GM18909 (cell line): ENCODE measurements at regions not wholly inside any gene's neighbourhood (a gene's known extent, or its start where the extent isn't known, plus 50 kb on each side); places are given as distances from the start of the nearest gene placed in this dataset.
A peak's percentile ranks its signal among the peaks of the same experiment; 100 is the strongest.

Source experiments
- ATAC-seq: cut with Tn5 transposase; IDR thresholded peaks from one replicate; pipeline ENCODE4 v1.9.1; 2021; ENCODE audit warnings: mild to moderate bottlenecking; ENCODE audit not compliant: unreplicated experiment, poor library complexity

DNA sequence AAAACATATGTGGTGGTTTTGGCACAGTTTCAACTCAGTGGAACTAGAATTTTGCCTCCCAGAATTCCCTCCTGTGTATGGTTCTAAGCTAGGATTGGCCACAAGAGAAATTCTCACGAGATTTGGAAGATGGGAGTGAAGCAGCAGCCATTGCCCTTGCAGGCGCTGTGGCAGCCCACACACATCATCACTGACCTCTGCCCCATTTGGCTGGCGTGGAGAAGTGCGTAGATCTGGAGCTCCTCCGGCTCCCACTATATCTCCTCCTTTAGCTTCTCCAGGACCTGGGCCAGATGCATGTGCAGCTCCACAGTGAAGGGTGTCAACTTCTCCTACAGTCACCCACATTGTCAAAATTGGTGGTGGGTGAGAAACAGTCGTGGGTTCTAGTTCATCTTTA, 199.6 kb downstream of the EFHB start:
- ATAC-seq: no peak

DNA sequence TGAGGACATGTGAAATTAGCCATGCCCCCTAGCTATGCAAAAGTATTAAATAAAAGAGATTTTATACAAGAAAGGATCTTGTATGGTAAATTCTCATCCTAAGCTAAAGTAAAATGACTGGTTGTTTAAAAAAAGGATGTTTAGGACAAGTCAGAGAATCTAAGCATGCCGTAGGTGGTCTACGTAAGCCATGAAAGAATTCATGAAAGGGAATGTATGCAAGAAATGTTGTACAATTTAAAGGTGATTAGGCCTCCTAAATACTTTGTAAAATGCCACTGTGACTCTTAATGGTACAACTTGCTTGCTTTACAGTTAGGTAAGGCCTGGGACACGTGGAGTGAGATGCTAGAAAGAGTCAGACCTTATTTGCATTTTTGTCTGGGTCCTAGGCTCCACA, 209.0 kb downstream of the EFHB start:
- ATAC-seq: no peak

- no peak for ATAC-seq
Measured at GRCh38 chr3:19717736-19718135, 216.3 kb downstream of the EFHB start.

GRCh38 chr3:19711160-19711782, 222.7 kb downstream of the EFHB start:
- ATAC-seq: no peak

DNA sequence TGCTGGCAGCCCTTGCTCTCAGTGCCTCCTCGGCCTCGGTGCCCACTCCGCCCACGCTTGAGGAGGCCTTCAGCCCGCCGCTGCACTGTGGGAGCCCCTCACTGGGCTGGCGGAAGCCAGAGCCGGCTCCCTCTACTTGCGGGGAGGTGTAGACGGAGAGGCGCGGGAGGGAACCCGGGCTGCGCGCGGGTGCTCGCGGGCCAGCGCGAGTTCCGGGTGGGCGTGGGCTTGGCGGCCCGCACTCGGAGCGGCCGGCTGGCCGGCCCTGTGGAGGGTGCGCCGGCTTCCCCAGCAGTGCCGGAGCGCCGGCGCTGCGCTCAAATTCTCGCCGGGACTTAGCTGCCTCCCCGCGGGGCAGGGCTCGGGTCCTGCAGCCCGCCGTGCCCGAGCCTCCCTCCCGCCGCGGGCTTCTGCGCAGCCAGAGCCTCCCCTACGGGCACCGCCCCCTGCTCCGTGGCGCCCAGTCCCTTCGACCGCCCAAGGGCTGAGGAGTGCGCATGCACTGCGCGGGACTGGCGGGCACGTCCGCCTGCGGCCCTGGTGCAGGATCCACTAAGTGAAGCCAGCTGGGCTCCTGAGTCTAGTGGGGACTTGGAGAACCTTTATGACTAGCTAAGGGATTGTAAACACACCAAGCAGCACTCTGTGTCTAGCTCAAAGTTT, 231.5 kb downstream of the EFHB start:
- no peak for ATAC-seq

GRCh38 chr3:19688767-19689166, 245.2 kb downstream of the EFHB start:
- ATAC-seq: peak; percentile 58

GRCh38 chr3:19668163-19668562, 265.9 kb downstream of the EFHB start:
- ATAC-seq: no peak

GRCh38 chr3:19662486-19662885, 271.5 kb downstream of the EFHB start:
- no peak for ATAC-seq

DNA sequence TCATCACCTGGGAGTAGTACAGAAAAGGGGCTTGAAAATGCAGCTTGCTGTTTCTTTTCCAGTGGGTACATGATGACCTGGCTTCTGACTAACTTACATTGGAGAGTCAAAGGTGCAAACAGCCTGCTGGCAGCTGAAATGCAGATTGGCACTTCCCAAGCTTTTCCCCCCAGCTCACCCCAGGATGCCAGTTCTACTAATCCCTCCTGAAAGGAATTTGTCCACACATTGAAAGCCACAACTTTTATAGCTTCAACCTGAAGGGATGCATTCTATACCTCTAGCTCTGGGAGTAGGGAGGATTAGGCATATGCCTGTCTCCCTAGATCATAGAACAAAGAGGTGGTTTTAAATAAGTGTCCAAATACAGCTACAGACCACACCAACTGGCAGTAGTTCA, 281.7 kb downstream of the EFHB start:
- ATAC-seq: no peak

- ATAC-seq: no peak
Measured at GRCh38 chr3:19645093-19645492, 288.9 kb downstream of the EFHB start.

DNA sequence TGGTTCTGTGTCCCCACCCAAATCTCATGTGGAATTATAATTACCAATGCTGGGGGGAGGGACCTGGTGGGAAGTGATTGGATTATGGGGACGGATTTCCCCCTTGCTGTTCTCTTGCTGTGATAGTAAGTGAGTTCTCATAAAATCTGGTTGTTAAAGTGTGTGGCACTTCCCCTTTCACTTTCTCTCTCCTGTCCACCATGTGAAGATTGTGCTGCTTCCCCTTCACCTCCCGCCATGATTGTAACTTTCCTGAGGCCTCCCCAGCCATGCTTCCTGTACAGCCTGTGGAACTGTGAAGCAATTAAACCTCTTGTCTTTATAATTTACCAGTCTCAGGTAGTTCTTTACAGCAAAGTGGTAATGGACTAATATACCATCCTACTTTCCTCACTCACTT, 289.6 kb downstream of the EFHB start:
- ATAC-seq: peak; percentile 55

DNA sequence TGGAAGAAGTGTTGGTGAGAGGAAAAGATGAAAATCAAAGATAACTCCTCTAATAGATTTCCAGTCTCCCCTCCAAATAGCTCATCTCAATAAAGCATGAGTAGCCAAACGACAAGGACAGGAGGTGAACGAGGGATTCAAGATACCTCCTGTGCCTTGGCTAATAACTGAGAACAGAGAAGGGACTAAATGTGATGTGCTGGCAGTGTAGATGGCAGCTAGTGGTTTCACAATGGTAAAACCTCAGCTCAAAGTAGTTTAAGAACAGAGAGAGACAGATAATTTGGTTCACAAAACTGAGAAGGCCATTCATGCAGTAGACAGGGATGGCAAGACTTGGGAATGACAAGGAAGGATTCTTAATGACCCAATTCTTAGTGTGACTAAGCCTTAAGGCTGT, 292.6 kb downstream of the EFHB start:
- ATAC-seq: no peak

GRCh38 chr3:19632099-19633074, 301.6 kb downstream of the EFHB start:
- ATAC-seq: no peak

DNA sequence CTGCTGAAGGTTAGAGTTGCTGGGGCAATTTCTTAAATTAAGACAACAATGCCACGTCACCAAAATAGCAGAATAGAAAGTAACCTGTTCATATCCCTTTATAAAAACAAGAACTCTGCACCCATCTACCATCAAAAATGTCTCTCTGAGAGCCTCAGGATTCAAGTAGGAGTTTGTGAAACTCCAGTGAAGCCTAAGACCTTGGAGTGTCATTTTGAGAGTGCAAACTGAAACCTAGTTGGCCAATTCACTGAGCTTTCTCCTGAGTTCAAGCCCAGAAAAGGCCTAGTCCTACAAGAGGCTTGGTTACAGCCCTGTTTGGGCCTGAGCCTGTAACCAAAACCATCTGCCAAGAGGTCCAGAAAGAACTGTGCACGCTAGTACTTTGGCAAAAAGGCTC, 335.1 kb downstream of the EFHB start:
- peak; percentile 81 for ATAC-seq

DNA sequence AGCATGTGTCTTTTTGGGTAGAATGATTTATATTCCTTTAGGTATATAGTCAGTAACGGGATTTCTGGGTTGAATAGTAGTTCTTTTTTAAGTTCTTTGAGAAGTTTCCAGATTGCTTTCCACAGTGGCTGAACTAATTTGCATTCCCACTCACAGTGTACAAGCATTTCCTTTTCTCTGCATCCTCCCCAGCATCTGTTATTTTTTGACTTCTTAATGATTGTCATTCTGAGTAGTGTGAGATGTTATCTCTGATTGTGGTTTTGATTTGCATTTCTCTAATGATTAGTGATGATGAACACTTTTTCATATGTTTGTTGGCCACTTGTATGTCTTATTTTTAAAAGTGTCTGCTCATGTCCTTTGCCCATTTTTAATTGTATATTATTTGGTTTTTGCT, 337.6 kb downstream of the EFHB start:
- ATAC-seq: peak; percentile 76

DNA sequence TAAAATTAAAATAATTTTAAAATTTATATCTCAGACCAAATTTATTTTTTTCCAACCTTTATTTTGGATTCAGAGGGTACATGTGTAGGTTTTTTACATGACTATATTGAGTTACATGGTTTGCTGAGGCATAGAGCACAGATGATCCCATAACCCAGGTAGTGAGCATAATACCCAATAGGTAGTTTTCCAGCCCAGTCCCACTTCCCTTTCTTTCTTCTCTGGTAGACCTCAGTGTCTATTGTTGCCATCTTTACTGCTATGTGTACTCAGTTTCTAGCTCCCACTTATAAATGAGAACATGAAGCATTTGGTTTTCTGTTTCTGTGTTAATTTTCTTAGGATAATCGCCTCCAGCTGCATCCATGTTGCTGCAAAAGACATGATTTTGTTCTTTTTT, 338.1 kb downstream of the EFHB start:
- ATAC-seq: peak; percentile 9
